ENCODE measurements at regions not wholly inside any gene's neighbourhood (a gene's known extent, or its start where the extent isn't known, plus 50 kb on each side); places are given as distances from the start of the nearest gene placed in this dataset.

- no peak overlapping the region for H3K14ac ChIP-seq (ENCODE audit: insufficient read length)
- H2BK120ac ChIP-seq (replicated peaks; ENCODE audit: low read depth, low read length), result no peak overlapping the region
- H2AFZ ChIP-seq (ENCODE audit: low read length), result peak overlapping the region; percentile 58; the same call in 1 of the 2 replicates
- H3K4me1 ChIP-seq (replicated peaks in 1 of 4; ENCODE audit: control insufficient read depth in 3 of 4, insufficient read depth in 4 of 4, low read length in 3 of 4), result peaks cover 0 to 5% (median 3%) of the 10 kb centered on the region in 4 experiments; a peak in 4 of 7 replicates
- WGBS, 2 experiments (ENCODE audit: extremely low coverage in 1 of 2, insufficient coverage in 1 of 2, insufficient read length in 1 of 2, insufficient replicate concordance in 2 of 2, low coverage in 1 of 2, low lambda C conversion rate in 2 of 2, missing lambda C conversion rate in 1 of 2), result 88% methylated on average over 6 of the region's 6 CpGs; no CpG with 5 or more reads in 1 of the 2 experiments
- H3K9ac ChIP-seq (replicated peaks in 1 of 4; ENCODE audit: extremely low read depth in 1 of 4, low read depth in 3 of 4, low read length in 3 of 4), result no peak overlapping the region; a peak in 1 of 7 replicates
- CTCF ChIA-PET (ENCODE audit: partially characterized antibody), result interaction anchor here (1.2 to 1.5 kb wide), 3 partner anchors 9 to 173 kb away, joined by 3 read pairs; no protein-coding TSS in a partner anchor
- peak overlapping the region; percentile 23; the same call in 1 of the 2 replicates for H2BK12ac ChIP-seq (ENCODE audit: low read depth, low read length)
- no peak overlapping the region for H2AK5ac ChIP-seq (ENCODE audit: low read depth, low read length)
- POLR2A ChIA-PET (ENCODE audit: partially characterized antibody), result no interaction called here
- no peaks in the 10 kb centered on the region for H3K79me2 ChIP-seq (ENCODE audit: control insufficient read depth in 1 of 2, insufficient read depth in 2 of 2, low read length in 2 of 2)
- H3K23ac ChIP-seq (ENCODE audit: insufficient read length), result no peak overlapping the region
- H3K4ac ChIP-seq (replicated peaks; ENCODE audit: insufficient read length, low read depth, low read length), result no peak overlapping the region
- TF ChIP-seq ATF2 (IDR thresholded peaks at IDR 0.05; ENCODE audit: low read length) (no peak), MAFK (IDR thresholded peaks at IDR 0.05; ENCODE audit: low read depth, low read length) (no peak), ZNF274 (IDR thresholded peaks at IDR 0.05; ENCODE audit: borderline replicate concordance, extremely low read depth, low read length) (no peak), POLR2AphosphoS5 (IDR thresholded peaks at IDR 0.05; ENCODE audit: low read depth, low read length) (no peak), CTCF (IDR thresholded peaks at IDR 0.05; ENCODE audit: control extremely low read depth in 1 of 3, insufficient read depth in 1 of 3, low read depth in 1 of 3, low read length in 3 of 3) (no peak), TAF7 (optimal IDR thresholded peaks at IDR 0.05; ENCODE audit: borderline replicate concordance, low read depth, low read length) (no peak), NRF1 (IDR thresholded peaks at IDR 0.05; ENCODE audit: low read depth, low read length) (no peak), RBBP5 (IDR thresholded peaks at IDR 0.05; ENCODE audit: borderline replicate concordance, low read depth, low read length) (no peak), RAD21 (IDR thresholded peaks at IDR 0.05 in 1 of 2, conservative IDR thresholded peaks at IDR 0.05 in 1 of 2; ENCODE audit: low read depth in 2 of 2, low read length in 2 of 2) (no peak), BACH1 (IDR thresholded peaks at IDR 0.05; ENCODE audit: low read length) (no peak)
- no peaks in the 10 kb centered on the region for H3K79me1 ChIP-seq (ENCODE audit: low read depth, low read length)
- no peak overlapping the region for H2BK20ac ChIP-seq (ENCODE audit: low read length)
- no peaks in the 10 kb centered on the region for H4K20me1 ChIP-seq (replicated peaks in 1 of 2; ENCODE audit: control insufficient read depth in 1 of 2, insufficient read depth in 2 of 2, low read length in 2 of 2)
- H3K27me3 ChIP-seq (replicated peaks in 1 of 4; ENCODE audit: control insufficient read depth in 3 of 4, extremely low read depth in 1 of 4, insufficient read depth in 3 of 4, low read length in 3 of 4), result no peaks in the 10 kb centered on the region
- no peak for FAIRE-seq
- no peaks in the 10 kb centered on the region for H3K36me3 ChIP-seq (ENCODE audit: control insufficient read depth in 2 of 4, insufficient read depth in 4 of 4, low read length in 3 of 4)
- no peak overlapping the region for H3K4me3 ChIP-seq (ENCODE audit: extremely low read depth in 1 of 4, insufficient read depth in 2 of 4, low read depth in 3 of 4, low read length in 4 of 4)
- H4K8ac ChIP-seq (ENCODE audit: extremely low read depth, insufficient read depth, low read length), result no peak overlapping the region
- H3K9me3 ChIP-seq (ENCODE audit: insufficient read depth in 2 of 2, low read depth in 1 of 2, low read length in 1 of 2), result no peaks in the 10 kb centered on the region
- no peak overlapping the region for H3K4me2 ChIP-seq (ENCODE audit: insufficient read depth in 1 of 2, low read depth in 2 of 2, low read length in 2 of 2)
- DNase-seq (ENCODE audit: low read depth in 1 of 2, low spot score in 2 of 2), result no peak
- H2BK5ac ChIP-seq (ENCODE audit: low read depth, low read length), result no peak overlapping the region
- H3K56ac ChIP-seq (replicated peaks; ENCODE audit: insufficient read length, low read depth, low read length), result no peak overlapping the region
- no peak overlapping the region for H3K18ac ChIP-seq (ENCODE audit: extremely low read depth, low read length)
- H4K91ac ChIP-seq (replicated peaks; ENCODE audit: insufficient read length, low read length), result no peak overlapping the region
- H3K27ac ChIP-seq (ENCODE audit: low read depth, low read length), result no peak overlapping the region
- no peak overlapping the region for H4K5ac ChIP-seq (ENCODE audit: insufficient read length, low read depth, low read length)
- H3K23me2 ChIP-seq (ENCODE audit: low read depth, low read length), result no peaks in the 10 kb centered on the region
- peak overlapping the region; percentile 65; the same call in 1 of the 2 replicates for H2BK15ac ChIP-seq (ENCODE audit: low read length)
These were observed 222.8 kb downstream of the PMP22 start for GRCh38 chr17:15042311-15042710.

All from H1 (cell line).